ENCODE measurements at regions not wholly inside any gene's neighbourhood (a gene's known extent, or its start where the extent isn't known, plus 50 kb on each side); places are given as distances from the start of the nearest gene placed in this dataset.

DNA sequence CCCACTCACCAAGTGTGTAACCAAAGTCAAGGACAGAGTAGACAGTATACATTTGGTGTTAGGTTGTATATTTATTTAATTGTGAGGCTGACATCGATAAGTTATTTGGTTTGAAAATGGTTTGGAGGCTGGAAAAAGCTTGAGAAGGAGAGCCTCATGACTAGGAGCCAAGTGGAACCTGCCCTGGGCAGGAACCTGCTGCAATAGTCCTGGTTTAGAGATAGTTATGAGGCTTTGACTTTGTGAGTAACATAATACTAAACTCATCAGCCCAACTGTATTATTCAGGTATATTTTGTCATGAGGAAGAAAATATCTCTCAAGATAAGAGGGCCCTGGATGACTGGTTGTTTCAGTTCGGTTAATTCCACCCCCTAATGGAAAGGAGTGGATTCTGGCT lies 234.3 kb upstream of the CYRIA start:
- no peaks in the 10 kb centered on the region for H3K36me3 ChIP-seq (ENCODE audit: control insufficient read depth in 2 of 2, insufficient read depth in 1 of 2, low read length in 2 of 2)
- ChIA-PET CTCF (interaction anchor here (1.0 to 1.6 kb wide), 3 partner anchors 17 to 259 kb away, joined by 3 to 4 read pairs (median 4); no protein-coding TSS in a partner anchor), POLR2A (no interaction called here)
- no peaks in the 10 kb centered on the region for H3K4me1 ChIP-seq (ENCODE audit: control insufficient read depth, insufficient read depth, low read length)
- TF ChIP-seq MYNN (tag by site-specific recombination; IDR thresholded peaks at IDR 0.05; ENCODE audit: borderline replicate concordance) (no peak), ZNF274 (IDR thresholded peaks at IDR 0.05; ENCODE audit: low read length) (no peak), ZNF274 (tag by site-specific recombination; IDR thresholded peaks at IDR 0.05; ENCODE audit: borderline replicate concordance) (no peak), ZNF544 (tag by site-specific recombination; IDR thresholded peaks at IDR 0.05) (no peak), ZFP41 (tag by site-specific recombination; IDR thresholded peaks at IDR 0.05; ENCODE audit: borderline replicate concordance) (no peak), ZNF404 (tag by site-specific recombination; IDR thresholded peaks at IDR 0.05) (no peak), ZNF654 (tag by site-specific recombination; IDR thresholded peaks at IDR 0.05; ENCODE audit: low read depth) (no peak), ZNF426 (tag by site-specific recombination; IDR thresholded peaks at IDR 0.05) (no peak), ZNF157 (tag by site-specific recombination; IDR thresholded peaks at IDR 0.05) (no peak), ZNF529 (tag by site-specific recombination; IDR thresholded peaks at IDR 0.05; ENCODE audit: insufficient replicate concordance) (no peak), ZNF555 (tag by site-specific recombination; conservative IDR thresholded peaks at IDR 0.05) (no peak), ZNF76 (tag by site-specific recombination; IDR thresholded peaks at IDR 0.05; ENCODE audit: borderline replicate concordance, low read depth) (no peak), SP3 (tag by site-specific recombination; IDR thresholded peaks at IDR 0.05) (no peak), ZNF791 (tag by site-specific recombination; IDR thresholded peaks at IDR 0.05) (no peak)
- TF ChIP-seq, protein P1, sequence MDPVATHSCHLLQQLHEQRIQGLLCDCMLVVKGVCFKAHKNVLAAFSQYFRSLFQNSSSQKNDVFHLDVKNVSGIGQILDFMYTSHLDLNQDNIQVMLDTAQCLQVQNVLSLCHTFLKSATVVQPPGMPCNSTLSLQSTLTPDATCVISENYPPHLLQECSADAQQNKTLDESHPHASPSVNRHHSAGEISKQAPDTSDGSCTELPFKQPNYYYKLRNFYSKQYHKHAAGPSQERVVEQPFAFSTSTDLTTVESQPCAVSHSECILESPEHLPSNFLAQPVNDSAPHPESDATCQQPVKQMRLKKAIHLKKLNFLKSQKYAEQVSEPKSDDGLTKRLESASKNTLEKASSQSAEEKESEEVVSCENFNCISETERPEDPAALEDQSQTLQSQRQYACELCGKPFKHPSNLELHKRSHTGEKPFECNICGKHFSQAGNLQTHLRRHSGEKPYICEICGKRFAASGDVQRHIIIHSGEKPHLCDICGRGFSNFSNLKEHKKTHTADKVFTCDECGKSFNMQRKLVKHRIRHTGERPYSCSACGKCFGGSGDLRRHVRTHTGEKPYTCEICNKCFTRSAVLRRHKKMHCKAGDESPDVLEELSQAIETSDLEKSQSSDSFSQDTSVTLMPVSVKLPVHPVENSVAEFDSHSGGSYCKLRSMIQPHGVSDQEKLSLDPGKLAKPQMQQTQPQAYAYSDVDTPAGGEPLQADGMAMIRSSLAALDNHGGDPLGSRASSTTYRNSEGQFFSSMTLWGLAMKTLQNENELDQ (tag by site-specific recombination; IDR thresholded peaks at IDR 0.05; ENCODE audit: low read depth), result no peak
- H3K4me3 ChIP-seq (ENCODE audit: low read depth, low read length), result no peak overlapping the region
- no peaks in the 10 kb centered on the region for H3K9me3 ChIP-seq (ENCODE audit: control insufficient read depth, insufficient read depth, low read depth, low read length)
- no peak overlapping the region for H3K27ac ChIP-seq (ENCODE audit: extremely low read depth, low read depth, low read length)

DNA sequence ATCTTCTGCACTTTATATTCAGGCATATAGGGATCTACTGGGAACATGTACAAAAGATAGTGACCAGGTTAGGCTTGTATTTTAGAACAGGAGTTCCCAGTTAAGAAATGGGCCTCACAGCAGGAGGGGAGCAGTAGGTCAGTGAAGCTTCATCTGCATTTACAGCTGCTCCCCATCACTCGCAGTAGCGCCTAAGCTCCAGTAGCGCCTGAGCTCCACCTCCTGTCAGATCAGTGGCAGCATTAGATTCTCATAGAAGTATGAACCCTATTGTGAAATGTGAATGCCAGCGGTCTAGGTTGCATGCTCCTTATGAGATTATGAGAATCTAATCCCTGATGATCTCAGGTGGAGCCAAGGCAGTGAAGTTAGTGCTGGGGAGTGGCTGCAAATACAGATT lies 224.4 kb upstream of the CYRIA start:
- Histone ChIP-seq H3K27ac (ENCODE audit: extremely low read depth, low read depth, low read length) (no peak overlapping the region), H3K4me3 (ENCODE audit: low read depth, low read length) (no peak overlapping the region), H3K36me3 (ENCODE audit: control insufficient read depth in 2 of 2, insufficient read depth in 1 of 2, low read length in 2 of 2) (no peaks in the 10 kb centered on the region), H3K9me3 (ENCODE audit: control insufficient read depth, insufficient read depth, low read depth, low read length) (no peaks in the 10 kb centered on the region), H3K4me1 (ENCODE audit: control insufficient read depth, insufficient read depth, low read length) (no peaks in the 10 kb centered on the region)
- POLR2A ChIA-PET, result no interaction called here
- CTCF ChIA-PET, result interaction anchor here (0.5 to 1.6 kb wide), 2 partner anchors 95 to 117 kb away, joined by 3 to 9 read pairs; no protein-coding TSS in a partner anchor
- TF ChIP-seq ZNF521 (tag by site-specific recombination; IDR thresholded peaks at IDR 0.05) (no peak), ZNF629 (tag by site-specific recombination; IDR thresholded peaks at IDR 0.05) (no peak), YY2 (tag by site-specific recombination; IDR thresholded peaks at IDR 0.05) (no peak), ZNF155 (tag by site-specific recombination; IDR thresholded peaks at IDR 0.05) (no peak), ZNF626 (tag by site-specific recombination; IDR thresholded peaks at IDR 0.05) (no peak), ZNF623 (tag by site-specific recombination; IDR thresholded peaks at IDR 0.05) (no peak), ZNF585B (tag by site-specific recombination; IDR thresholded peaks at IDR 0.05) (no peak), YY1 (tag by site-specific recombination; IDR thresholded peaks at IDR 0.05) (no peak)
- TF ChIP-seq, protein P2, sequence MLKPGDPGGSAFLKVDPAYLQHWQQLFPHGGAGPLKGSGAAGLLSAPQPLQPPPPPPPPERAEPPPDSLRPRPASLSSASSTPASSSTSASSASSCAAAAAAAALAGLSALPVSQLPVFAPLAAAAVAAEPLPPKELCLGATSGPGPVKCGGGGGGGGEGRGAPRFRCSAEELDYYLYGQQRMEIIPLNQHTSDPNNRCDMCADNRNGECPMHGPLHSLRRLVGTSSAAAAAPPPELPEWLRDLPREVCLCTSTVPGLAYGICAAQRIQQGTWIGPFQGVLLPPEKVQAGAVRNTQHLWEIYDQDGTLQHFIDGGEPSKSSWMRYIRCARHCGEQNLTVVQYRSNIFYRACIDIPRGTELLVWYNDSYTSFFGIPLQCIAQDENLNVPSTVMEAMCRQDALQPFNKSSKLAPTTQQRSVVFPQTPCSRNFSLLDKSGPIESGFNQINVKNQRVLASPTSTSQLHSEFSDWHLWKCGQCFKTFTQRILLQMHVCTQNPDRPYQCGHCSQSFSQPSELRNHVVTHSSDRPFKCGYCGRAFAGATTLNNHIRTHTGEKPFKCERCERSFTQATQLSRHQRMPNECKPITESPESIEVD (tag by site-specific recombination; IDR thresholded peaks at IDR 0.05), result no peak
- TF ChIP-seq, protein P3, sequence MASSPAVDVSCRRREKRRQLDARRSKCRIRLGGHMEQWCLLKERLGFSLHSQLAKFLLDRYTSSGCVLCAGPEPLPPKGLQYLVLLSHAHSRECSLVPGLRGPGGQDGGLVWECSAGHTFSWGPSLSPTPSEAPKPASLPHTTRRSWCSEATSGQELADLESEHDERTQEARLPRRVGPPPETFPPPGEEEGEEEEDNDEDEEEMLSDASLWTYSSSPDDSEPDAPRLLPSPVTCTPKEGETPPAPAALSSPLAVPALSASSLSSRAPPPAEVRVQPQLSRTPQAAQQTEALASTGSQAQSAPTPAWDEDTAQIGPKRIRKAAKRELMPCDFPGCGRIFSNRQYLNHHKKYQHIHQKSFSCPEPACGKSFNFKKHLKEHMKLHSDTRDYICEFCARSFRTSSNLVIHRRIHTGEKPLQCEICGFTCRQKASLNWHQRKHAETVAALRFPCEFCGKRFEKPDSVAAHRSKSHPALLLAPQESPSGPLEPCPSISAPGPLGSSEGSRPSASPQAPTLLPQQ (tag by site-specific recombination; IDR thresholded peaks at IDR 0.05), result no peak
- TF ChIP-seq, protein P4, sequence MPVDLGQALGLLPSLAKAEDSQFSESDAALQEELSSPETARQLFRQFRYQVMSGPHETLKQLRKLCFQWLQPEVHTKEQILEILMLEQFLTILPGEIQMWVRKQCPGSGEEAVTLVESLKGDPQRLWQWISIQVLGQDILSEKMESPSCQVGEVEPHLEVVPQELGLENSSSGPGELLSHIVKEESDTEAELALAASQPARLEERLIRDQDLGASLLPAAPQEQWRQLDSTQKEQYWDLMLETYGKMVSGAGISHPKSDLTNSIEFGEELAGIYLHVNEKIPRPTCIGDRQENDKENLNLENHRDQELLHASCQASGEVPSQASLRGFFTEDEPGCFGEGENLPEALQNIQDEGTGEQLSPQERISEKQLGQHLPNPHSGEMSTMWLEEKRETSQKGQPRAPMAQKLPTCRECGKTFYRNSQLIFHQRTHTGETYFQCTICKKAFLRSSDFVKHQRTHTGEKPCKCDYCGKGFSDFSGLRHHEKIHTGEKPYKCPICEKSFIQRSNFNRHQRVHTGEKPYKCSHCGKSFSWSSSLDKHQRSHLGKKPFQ (tag by site-specific recombination; IDR thresholded peaks at IDR 0.05), result no peak
- TF ChIP-seq, protein P5, sequence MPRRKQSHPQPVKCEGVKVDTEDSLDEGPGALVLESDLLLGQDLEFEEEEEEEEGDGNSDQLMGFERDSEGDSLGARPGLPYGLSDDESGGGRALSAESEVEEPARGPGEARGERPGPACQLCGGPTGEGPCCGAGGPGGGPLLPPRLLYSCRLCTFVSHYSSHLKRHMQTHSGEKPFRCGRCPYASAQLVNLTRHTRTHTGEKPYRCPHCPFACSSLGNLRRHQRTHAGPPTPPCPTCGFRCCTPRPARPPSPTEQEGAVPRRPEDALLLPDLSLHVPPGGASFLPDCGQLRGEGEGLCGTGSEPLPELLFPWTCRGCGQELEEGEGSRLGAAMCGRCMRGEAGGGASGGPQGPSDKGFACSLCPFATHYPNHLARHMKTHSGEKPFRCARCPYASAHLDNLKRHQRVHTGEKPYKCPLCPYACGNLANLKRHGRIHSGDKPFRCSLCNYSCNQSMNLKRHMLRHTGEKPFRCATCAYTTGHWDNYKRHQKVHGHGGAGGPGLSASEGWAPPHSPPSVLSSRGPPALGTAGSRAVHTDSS (tag by site-specific recombination; IDR thresholded peaks at IDR 0.05), result no peak
